Fibroblast of skin of back (primary cell): ENCODE measurements at regions not wholly inside any gene's neighbourhood (a gene's known extent, or its start where the extent isn't known, plus 50 kb on each side); places are given as distances from the start of the nearest gene placed in this dataset.
"Not testable (repeated sequence)": the region's sequence is repeated elsewhere in the genome, so short reads cannot be mapped to it uniquely, and the experiment has no call there.

ENCODE experiments used
- DNase-seq: peaks from one replicate; pipeline ENCODE4 v3.0.0-alpha.2; 2013

- DNase-seq: no peak
Observed at GRCh38 chr12:34397591-34398365, 375.5 kb downstream of the ALG10 start.

GRCh38 chr12:34398366-34398705 lies 376.0 kb downstream of the ALG10 start:
- no peak for DNase-seq

- DNase-seq: no peak
Observed at GRCh38 chr12:34398706-34399630, 376.7 kb downstream of the ALG10 start.

DNA sequence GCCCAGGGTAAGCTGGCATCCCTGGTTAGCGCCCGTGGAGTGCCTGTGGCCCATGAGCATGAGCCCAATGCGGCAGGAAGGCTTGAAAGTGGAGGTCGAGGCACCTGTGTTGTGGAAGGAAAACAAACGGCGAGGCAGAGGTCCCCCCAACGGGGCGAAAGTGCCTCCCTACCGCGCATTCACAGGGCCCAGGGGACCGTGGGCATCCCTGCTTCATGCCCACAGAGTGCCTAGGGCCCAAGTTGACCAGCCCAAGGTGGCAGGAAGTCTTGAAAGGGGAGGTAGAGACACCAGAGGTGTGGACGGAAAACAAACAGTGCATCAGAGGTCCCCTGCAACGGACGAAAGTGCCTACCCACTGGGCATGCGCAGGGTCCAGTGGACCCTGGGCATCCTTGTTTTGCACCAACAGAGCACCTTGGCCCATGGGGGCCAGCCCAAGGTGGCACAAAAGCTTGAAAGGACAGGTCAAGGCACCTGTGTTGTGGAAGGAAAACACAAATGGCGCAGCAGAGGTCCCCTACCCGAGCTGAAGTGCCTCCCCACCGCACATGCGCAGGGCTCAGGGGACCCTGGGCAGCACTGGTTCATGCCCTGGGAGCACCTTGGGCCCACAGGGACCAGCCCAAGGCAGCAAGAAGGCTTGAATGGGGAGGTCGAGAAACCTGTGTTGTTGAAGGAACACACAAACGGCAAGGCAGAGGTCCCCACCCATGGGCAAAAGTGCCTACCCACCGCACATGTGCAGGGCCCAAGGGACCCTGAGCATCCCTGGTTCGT lies 377.5 kb downstream of the ALG10 start:
- DNase-seq: no peak

DNA sequence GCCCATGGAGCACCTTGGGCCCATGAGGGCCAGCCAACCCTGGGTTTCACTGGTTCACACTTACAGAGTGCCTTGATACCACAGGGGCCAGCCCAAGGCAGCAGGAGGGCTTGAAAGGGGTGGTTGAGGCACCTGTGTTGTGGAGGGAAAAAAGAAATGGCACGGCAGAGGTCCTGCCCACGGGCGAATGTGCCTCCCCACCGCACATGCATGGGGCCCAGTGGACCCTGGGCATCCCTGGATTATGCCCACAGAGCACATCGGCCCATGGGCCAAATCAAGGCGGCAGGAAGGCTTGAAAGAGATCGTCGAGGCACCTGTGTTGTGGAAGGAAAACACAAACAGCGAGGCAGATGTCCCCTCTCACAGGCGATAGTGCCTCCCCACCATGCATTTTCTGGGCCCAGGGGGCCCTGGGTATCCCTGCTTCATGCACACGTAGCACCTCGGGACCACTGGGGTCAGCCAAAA lies 378.1 kb downstream of the ALG10 start:
- DNase-seq: no peak

DNA sequence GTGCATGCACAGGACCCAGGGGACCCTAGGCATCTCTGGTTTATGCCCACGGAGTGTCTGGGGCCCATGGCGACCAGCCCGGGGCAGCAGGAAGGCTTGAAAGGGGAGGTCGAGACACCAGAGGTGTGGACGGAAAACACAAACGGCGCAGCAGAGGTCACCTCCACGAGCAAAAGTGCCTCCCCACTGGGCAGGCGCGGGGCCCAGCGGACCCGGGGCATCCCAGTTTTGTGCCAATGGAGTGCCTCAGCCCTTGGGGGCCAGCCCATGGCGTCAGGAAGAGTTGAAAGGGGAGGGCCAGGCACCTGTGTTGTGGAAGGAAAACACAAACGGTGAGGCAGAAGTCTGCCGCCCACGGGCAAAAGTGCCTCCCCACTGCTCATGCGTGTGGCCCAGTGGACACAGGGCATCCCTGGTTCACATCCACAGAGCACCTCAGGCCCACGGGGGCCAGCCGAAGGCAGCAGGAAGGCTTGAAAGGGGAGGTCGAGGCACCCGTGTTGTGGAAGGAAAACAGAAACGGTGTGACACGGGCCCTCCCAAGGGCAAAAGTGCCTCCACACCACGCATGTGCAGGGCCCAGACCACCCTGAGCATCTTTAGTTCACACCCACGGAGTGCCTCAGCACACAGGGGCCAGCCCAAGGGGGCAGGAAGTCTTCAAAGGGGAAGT lies 378.8 kb downstream of the ALG10 start:
- DNase-seq: no peak

- DNase-seq: no peak
Observed at GRCh38 chr12:34401659-34402227, 379.4 kb downstream of the ALG10 start.

DNA sequence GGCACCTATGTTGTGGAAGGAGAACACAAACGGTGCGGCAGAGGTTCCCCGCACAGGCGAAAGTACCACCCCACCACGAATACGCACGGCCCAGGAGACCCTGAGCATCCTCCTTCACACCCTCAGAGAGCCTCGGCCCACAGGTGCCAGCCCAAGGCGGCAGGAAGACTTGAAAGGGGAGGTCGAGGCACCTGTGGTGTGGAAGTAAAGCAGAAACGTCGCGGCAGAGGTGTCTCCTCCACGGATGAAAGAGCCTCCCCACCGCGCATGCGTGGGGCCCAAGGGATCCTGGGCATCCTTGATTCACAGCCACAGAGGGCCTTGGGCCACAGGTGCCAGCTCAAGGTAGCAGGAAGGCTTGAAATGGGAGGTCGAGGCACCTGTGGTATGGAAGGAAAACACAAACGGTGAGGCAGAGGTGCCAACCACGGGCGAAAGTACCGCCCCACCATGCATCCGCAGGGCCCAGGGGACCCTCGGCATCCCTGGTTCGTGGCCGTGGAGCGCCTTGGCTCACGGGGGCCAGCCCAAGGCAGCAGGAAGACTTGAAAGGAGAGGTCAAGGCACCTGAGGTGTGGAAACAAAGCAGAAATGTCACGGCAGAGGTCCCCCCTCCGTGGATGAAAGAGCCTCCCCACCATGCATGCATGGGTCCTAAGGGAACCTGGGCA lies 380.1 kb downstream of the ALG10 start:
- no peak for DNase-seq

DNA sequence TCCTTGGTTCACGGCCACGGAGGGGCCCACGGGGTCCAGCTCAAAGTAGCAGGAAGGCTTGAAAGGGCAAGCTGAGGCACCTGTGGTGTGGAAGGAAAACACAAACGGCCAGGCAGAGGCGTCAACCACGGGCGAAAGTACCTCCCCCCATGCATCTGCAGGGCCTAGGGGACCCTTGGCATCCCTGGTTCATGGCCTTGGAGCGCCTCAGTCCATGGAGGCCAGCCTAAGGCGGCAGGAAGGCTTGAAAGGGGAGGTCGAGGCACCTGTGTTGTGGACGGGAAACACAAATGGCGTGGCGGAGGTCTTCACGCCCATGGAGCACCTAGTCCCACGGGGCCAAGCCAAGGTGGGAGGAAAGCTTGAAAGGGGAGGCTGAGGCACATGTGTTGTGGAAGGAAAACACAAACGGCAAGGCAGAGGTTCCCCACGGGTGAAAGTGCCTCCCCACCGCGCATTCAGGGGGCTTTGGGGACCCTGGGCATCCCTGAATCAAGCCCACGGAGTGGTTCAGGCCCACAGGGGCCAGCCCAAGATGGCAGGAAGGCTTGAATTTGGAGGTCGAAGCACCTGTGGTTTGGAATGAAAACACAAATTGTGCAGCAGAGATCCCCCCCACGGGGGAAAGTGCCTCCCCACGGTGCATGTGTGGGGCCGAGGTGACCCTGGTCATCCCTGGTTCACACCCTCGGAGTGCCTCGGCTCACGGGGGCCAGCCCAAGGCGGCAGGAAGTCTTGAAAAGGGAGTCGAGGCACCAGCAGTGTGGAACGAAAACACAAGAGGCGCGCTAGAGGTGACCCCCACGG lies 380.8 kb downstream of the ALG10 start:
- DNase-seq: no peak

DNA sequence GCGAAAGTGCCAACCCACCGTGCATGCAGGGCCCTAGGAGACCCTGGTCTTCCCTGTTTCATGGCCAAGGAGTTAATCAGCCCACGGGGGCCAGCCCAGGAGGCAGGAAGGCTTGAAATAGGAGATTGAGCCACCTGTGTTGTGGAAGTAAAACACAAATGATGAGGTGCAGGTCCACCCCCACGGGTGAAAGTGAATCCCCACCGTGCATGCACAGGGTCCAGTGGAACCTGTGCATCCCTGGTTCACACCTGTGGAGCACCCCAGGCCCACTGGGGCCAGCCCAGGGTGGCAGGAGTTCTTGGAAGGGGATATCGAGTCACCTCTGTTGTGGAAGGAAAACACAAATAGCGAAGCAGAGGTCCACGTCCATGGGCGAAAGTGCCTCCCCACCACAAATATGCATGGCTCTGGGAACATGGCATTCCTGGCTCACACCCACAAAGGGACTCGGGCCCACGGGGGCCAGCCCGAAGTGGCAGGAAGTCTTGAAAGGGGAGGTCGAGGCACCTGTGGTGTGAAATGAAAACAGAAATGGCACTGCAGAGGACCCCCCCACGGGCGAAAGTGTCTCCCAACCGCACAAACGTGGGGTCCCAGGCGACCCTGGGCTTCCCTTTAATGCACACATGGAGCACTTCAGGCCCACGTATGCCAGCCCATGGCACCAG lies 381.5 kb downstream of the ALG10 start:
- DNase-seq: no peak

GRCh38 chr12:34404377-34405285 lies 382.3 kb downstream of the ALG10 start:
- DNase-seq: no peak

- DNase-seq: no peak
Observed at GRCh38 chr12:34405286-34406227, 383.3 kb downstream of the ALG10 start.

- no peak for DNase-seq
Observed at GRCh38 chr12:34406228-34406995, 384.1 kb downstream of the ALG10 start.

DNA sequence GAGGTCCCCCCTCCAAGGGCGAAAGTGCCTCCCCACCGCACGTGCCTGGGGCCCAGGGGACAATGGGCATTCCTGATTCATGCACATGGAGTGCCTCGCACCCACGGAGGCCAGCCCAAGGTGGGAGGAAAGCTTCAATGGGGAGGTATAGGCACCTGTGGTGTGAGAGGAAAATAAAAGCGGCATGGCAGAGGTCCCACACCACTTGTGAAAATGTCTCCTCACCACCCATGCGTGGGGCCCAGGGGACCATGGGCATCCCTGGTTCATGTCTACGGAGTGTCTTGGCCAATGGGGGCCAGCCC lies 384.7 kb downstream of the ALG10 start:
- DNase-seq: no peak

- no peak for DNase-seq
Observed at GRCh38 chr12:34407813-34408212, 385.5 kb downstream of the ALG10 start.

DNA sequence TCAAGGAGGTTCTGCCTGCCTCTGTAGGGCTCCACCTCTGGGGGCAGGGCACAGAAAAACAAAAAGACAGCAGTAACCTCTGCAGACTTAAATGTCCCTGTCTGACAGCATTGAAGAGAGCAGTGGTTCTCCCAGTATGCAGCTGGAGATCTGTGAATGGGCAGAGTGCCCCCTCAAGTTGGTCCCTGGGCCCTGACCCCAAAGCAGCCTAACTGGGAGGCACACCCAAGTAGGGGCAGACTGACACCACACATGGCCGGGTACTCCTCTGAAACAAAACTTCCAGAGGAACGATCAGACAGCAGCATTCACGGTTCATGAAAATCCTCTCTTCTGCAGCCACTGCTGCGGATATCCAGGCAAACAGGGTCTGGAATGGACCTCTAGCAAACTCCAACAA lies 409.2 kb downstream of the ALG10 start:
- not testable (repeated sequence) for DNase-seq
